Embryonic facial prominence (tissue), 1 donor: ENCODE measurements at regions not wholly inside any gene's neighbourhood (a gene's known extent, or its start where the extent isn't known, plus 50 kb on each side); places are given as distances from the start of the nearest gene placed in this dataset.
"Not testable (repeated sequence)": the region's sequence is repeated elsewhere in the genome, so short reads cannot be mapped to it uniquely, and the experiment has no call there.

Experiments
- DNase-seq: peaks from one replicate; pipeline ENCODE4 v3.0.0-alpha.2; 2016; ENCODE audit errors: extremely low spot score

DNA sequence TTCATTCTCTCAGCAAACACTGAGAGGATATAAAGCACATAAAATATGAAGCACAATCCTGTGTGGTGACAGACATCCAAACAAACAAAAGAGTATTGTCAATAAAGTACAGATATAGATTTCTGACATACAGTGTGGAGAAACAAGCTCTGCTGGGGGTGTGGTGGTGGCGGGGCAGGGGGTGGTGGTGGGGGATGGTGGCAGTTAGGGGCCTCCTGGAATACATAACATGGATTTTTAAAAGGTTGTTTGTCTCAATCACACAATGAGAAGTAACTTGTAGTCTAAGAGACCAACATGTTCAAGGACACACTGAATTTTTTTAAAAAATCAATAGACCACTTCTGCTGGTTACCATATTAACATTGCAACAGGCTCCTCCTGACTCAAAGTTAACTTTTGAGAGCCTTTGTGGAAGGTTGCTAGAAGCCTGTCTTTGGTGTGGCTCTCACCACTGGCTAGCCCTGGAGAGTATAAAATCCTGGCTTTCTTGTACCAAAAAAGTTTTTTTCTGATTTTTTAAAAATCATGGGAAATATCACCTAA, 1197.4 kb downstream of the SUCLG1 start:
- no peak for DNase-seq

DNA sequence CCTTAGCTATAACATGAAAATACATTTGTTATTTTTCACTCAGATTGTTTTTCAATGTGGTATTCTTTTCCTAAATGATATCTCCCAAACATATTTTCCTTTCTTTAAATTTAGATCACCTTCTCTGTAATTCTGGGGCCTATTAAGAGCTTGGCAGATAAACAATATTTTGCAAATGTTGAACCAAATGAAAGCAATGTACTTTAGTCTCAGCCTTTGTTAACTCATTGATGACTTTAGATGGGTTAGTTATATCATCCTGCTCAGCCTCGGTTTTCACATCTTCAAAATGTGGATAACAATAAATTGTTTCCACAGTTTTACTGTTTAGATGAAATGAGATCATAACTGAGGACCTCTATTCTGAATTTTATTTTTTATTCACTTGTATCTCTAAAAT, 1205.2 kb downstream of the SUCLG1 start:
- DNase-seq, result no peak

DNA sequence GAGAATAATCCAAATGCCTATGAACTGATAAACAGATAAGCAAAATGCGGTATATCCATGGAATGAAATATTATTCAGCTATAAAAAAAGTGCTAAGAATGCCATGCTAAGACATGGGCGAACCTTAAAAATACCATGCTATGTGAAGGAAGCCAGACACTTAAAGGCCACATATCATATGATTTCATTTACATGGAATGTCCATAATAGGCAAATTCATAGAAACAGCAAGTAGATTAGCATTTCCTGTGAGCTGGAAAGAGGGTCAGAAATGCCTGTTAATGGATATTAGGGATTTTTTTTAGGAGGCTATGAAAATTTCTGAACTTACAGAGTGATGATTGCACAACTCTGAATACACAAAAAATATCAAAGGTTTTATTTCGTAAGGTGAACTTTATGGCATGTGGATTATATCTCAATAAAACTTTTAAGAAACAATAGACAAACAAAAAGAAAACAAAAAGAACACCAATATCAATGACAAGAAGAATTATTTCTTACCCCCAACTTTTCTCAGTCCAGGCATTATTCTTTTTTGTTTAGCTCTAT, 1207.7 kb downstream of the SUCLG1 start:
- DNase-seq, result no peak

DNA sequence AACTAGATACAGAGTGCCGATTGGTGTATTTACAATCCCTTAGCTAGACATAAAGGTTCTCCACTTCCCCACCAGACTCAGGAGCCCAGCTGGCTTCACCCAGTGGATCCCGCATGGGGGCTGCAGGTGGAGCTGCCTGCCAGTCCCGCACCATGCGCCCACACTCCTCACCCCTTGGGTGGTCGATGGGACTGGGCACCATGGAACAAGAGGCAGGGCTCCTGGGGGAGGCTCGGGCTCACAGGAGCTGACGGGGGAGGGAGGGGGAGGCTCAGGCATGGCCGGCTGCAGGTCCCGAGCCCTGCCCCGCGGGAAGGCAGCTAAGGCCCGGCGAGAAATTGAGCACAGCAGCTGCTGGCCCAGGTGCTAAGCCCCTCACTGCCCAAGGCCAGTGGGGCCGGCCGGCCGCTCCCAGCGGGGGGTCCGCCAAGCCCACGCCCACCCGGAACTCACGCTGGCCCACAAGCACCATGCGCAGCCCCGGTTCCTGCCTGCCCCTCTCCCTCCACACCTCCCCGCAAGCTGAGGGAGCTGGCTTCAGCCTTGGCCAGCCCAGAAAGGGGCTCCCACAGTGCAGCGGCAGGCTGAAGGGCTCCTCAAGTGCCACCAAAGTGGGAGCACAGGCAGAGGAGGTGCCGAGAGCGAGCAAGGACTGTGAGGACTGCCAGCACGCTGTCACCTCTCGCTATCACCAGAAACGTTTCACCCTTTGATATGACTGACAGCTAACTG, 1213.1 kb downstream of the SUCLG1 start:
- not testable (repeated sequence) for DNase-seq

DNA sequence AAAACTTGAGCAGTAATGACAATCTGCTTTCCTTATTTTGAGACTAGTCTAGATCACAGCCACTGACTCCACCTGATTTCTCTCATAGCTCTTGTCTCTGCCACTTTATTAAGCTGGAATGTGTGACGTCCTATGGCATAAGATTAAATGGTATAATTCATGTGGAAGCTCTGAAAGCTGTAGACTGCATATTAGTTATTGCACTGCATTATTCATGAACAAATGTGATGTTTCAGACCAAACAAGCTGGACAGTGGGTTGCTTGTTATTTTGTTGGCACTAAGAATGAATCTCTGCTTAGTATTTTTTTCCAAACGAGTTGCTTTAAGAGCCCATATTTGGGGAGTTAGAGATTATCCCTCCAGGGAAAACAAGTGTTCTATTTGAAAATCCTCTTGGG, 1218.5 kb downstream of the SUCLG1 start:
- no peak for DNase-seq

DNA sequence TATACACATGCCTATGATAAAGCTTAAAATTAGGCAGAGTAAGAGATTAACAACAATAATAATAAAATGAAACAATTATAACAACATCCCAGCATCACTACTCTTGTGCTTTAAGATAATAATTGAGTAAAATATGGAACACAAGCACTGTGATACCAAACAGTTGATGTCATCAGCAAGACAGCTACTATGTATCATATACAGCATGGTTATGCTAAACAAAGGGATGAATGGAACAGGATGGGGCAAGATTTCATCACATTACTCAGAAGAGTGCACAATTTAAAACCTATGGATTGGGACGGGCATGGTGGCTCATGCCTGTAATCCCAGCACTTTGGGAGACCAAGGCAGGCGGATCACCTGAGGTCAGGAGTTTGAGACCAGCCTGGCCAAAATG, 1221.0 kb downstream of the SUCLG1 start:
- no peak for DNase-seq

DNA sequence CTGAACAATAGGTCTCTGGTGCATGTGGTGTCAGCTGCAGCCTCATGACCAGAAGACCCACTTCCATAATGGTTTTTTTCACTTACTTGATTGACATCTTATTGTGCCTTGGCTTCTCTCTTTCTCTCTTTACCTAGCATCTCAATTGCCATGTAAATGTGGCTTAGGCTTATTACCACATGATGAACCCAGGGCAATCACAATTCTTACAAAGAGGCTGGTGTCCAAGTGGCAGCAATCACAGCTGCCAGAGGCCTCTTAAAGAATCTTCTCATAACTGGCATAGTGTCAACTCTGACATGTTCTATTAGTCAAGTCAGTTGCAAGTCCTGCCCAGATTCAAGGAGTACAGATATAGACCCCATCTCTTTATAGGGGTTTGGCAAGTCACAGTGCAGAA, 1224.8 kb downstream of the SUCLG1 start:
- DNase-seq, result no peak

DNA sequence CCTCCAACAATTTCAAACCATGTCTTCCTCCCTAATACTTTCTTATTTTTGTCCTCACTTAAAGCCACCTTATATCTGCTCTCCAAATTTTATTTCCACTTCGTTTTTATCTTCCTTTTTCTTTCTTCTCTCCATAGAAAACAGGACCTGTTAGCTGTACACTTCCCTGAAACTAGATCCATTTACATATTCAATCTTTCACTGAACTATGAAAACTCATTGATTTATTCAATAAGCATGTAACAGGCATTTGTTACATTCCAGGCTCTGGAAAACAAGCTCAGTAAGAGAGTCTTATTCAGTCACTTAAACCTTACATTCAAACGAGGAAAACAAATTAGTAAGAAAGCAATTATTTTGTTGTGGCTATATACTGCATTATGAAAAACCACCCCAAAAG, 1225.3 kb downstream of the SUCLG1 start:
- DNase-seq, result no peak

DNA sequence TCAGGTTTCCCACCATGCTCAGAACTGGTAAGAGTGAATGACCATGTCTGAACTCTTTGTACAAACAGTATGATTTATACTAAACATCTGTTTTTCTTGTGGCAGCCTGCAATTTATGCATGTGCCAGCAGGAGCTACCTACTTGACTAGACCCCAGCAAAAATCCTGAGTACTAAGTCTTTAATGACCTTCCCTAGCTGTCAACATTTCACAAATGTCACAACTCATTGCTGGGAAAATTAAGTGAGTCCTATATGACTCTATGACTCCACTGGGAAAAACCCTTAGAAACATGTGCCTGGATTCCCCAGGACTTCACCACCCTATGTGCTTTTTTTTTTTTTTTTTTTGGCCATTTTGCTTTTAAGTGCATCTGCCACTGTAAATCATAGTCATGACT, 1225.8 kb downstream of the SUCLG1 start:
- DNase-seq, result no peak

DNA sequence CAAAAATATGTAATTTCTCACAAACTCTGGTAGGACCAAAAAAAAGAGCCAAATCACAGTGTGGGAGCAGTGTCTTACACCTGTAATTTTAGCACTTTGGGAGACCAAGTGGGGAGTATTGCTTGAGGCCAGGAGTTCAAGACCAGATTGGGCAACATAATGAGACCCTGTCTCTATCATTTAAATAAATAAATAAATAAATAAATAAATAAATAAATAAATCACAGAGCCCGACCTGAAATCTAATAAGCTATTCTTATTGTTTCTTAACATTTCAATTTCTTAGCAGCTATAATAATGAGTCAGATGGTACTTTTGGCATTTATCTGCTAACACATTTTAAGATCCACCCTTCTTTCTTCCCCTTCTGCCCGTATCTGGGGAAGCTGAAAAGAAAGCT, 1229.6 kb downstream of the SUCLG1 start:
- DNase-seq, result no peak

DNA sequence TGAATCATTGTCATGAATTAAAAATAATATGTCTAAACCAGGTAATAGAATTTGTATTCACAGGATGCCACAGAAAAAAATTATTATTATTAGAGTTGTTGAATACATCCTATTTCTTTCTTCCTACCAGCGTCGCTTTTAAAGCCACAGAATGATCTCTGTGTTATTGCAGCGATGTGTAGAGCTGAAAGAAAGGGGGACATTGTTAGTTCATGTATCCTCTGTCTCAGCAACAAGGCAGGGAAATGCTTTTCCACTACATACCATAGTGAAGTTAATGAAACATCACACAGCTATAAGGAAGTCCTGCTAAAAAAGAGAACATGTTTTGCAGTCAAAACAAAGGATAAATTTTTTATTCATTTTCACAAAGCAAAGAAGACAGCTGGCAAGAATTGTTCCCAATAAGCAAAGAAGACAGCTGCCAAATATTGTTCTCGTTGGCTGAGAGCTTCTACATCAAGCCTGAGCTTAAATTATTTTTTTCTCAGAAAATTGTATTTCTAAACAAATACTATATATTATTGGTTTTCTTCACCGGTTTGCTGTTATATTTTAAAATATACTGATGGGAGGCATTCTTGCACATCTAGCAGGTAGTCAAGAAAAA, 1234.4 kb downstream of the SUCLG1 start:
- DNase-seq, result no peak

DNA sequence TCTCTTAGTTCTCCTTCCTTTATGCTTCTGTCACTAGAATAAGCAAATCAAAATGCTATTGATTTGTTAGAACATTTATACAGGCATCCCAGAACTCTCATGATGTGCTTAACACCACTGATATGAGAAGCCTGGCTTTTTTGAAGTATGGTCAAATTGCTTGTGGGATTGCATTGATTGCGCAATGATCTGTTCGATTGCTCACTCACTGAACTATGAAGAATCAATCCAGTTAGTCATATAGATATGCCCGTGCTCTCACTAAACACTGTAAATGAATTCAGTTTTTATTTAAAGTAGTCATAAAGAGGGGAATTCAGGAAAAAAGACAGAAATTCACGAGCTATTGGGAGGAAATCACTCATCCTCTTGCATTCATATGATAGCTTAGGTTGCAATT, 1237.8 kb downstream of the SUCLG1 start:
- DNase-seq, result no peak

DNA sequence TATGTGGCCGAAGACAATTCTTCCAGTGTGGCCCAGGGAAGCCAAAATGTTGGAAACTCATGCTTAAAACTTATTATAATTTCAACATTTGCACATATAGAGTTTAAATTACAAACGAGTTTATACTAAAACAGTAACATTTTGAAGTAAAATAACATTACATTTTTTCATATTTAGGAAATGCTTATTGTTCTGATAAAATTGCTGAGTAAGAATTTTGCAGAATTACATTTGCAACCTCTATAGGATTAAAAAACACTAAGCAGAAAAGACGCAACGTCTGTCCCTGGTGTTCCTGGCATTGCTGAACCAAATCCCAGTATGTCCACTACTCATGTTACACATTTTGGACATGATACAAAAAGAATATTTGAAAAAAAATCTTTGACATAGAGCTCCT, 1241.2 kb downstream of the SUCLG1 start:
- DNase-seq, result no peak

DNA sequence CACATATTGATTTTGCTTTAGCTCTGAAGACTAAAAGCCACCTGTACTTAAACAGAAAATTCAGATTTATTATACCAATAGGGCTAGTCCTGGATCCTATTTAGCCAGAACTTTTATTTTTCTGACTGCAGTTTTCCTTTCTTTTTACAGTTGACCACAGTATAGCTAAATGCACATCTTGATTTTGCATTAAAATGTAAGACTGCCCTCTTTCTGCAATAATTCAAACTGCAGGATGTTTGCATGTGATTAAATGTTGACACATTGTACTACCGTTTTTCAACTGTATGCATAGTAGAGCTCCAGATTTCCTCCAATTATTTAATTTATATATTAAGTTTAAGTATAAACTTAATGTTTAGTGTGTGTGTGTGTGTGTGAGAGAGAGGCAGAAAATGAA, 1262.9 kb downstream of the SUCLG1 start:
- no peak for DNase-seq

DNA sequence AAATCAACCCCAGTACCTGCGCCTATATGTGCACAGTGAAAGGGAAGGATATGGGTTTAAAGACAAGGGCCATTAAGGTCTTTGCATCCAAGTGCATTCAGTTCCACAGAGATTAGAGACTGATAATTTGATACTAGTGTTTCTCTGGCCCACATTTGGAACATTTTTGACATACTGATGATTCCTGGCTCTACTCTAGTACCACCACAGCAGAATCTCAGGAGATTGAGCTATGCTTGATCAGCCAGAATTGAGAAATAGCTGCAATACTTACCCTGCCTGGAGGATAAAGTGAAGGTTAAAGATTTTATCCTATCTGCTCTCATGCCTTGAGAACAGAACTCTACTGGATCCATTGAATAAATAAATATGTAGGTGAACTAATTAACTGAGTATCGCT, 1267.8 kb downstream of the SUCLG1 start:
- DNase-seq, result no peak

DNA sequence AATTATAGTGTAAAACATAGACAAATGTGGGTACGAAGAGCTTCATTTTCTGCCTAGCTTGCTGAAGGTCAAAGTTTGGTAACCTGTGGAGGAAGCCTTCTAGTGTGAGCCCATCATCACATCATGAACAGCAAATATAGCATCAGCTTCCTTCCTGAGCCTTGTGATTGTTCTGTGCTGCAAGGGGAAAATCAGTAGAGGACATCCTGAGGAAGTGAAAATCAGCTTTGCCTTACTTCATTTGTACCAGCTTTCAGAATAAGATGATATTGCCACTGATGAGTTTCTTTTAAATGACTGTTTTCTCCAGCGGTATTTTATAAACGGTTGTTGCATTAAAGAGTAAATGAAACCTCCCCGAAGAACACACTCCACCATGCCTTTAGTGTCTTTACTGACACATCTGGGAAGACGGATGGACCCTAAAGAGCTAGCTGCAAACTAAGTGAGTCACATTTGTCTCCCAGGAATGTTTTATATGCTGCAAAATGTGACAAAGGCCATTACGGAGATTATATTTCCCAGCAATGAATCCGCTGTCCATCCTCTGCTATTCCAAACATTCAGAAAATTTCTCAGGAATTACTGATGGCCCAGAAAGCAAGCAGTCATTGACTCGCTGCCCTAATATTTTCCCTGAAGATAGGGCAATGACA, 1272.8 kb downstream of the SUCLG1 start:
- DNase-seq, result no peak

DNA sequence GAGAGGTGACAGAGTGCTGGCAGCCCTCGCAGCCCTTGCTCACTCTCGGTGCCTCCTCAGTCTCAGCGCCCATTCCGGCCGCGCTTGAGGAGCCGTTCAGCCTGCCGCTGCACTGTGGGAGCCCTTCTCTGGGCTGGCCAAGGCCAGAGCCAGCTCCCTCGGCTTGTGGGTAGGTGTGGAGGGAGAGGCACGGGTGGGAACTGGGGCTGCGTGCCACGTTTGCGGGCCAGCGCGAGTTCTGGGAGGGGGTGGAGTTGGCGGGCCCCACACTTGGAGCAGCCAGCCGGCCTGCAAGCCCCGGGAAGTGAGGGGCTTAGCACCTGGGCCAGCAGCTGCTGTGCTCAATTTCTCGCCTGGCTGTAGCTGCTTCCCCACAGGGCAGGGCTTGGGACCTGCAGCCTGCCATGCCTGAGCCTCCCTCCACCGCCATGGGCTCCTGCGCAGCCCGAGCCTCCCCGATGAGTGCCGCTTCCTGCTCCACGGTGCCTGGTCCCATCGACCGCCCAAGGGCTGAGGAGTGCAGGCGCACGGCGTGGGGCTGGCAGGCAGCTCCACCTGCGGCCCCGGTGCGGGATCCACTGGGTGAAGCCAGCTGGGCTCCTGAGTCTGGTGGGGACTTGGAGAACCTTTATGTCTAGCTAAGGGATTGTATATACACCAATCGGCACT, 1278.1 kb downstream of the SUCLG1 start:
- DNase-seq, result not testable (repeated sequence)

DNA sequence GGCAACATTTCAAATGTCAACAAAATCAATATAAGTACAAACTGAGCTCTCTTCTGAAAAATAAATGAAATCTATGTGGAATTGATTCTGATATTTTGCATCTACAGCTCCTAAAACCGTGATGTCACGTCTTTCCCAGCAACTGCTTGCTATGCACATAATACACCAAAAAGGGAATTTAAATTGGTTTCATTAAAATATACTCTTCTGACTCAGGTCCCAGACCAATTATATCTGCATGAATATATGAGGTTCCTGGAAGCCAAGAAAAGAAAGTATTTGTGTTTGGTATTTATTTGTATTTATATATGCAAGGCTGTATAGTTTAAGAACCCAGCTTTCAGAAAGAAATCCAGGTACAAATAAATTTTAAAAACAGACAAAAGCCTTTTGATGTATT, 1282.5 kb downstream of the SUCLG1 start:
- DNase-seq, result no peak

DNA sequence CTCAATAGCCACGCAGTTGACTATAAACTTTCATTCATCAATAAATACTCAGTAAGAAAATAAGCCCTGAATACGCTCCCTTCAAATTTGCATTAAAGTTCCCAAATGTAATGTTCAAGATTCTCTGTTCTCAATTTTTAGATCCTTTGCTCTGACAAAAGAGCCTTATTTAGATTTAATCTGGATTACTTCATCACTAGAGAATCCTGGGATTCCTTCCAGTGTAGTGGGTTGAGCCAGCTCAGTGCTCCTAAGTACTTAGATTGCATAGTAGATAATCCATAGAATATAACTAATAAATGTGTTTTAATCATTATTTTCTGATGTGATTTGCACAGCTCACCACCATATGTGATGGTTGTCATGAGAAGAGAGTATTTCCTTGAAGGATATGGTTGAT, 1286.2 kb downstream of the SUCLG1 start:
- no peak for DNase-seq

DNA sequence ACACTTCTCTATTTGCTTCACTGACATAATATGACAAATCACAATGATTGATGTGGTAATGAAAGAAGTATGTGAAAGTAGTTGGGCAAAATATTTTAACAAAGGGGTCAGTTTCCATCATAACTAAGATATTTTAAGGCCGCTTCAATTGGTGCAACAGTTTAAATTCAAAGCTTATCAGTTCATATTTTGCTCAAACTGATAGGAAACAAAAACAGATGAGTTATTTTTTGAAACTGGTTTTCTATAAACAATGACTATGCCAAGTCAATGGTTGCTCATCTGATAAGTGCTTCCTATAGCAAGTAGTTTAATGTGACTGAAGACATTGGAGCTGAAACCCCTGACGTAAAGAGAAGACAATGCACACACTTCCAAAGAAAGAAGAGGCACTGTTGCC, 1290.7 kb downstream of the SUCLG1 start:
- no peak for DNase-seq

DNA sequence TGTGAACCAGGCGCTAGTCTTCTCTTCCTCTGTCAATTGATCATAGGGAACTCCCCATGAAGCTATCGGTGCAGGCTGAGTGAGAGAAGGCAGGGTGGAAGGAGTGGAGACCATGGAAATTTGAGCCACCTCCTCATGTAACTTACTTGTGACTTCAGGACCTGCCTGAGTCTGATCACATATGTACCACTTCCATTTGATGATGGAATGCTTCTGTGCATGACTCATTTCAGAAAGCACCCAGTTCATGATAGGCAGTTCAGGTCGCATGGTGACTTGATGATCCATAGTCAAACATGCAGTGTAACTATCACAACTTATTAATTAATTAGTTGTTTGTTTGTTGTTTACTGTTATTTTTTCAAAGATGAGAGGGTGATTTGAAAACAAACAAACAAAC, 1296.7 kb downstream of the SUCLG1 start:
- no peak for DNase-seq

DNA sequence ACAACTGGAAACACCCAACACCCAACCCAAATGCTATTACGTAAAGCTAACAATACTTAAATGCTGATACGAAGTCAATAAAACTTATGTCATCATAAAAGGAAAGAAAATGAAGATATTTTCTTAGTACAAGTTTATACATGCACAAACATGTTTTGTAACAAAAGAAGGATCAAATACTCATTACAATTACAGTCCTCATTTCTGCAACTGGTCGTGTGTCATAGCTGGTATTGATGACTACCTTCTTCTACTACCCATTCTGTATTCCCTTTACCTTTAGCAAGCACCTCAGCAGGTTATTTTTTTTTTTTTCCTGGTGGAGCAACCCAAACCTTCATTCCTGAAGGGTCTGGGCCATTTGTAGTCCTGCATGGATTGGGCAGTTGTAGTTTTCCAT, 1298.5 kb downstream of the SUCLG1 start:
- DNase-seq, result no peak
